Inflammatory macrophage treated with lipopolysaccharide for 4 hours (primary cell): ENCODE measurements at regions not wholly inside any gene's neighbourhood (a gene's known extent, or its start where the extent isn't known, plus 50 kb on each side); places are given as distances from the start of the nearest gene placed in this dataset.

Source experiments
- DNase-seq: peaks from one replicate; pipeline ENCODE4 v3.0.0-alpha.2; 2020

DNA sequence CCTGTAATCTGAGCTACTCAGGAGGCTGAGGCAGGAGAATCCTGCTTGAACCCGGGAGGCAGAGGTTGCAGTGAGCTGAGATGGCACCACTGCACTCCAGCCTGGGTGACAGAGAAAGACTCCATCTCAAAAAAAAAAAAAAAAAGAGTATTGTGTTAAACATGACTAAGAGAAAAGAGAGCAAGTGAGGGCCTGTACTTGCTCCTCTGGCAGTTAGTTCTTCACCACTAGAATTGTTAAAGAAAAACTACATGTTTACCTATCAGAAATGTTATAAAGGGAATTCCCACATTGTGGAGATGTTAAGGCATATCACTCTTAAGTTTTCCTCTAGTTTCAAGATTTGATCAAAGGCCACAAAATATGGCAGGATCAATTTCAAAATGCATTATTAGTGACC lies 75.4 kb upstream of the LRATD1 start:
- DNase-seq: no peak

DNA sequence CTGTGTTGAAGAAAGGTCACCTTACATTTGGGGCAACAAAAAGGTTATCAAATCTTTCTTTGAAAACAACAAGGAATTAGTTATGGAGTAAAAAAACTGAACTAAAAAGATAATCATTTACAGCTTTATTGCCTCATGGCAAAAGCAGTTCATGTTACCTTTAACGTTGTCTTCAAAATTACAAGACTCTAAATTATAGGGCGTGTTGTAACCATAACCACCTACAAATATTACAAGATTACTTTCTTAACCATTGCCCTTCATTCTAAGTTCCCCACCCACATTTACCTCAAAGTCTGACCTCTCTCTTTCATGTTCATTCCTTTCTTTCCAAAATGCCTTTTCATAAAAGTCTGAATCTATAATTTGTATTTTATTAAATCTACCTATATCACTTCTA lies 74.6 kb upstream of the LRATD1 start:
- no peak for DNase-seq

DNA sequence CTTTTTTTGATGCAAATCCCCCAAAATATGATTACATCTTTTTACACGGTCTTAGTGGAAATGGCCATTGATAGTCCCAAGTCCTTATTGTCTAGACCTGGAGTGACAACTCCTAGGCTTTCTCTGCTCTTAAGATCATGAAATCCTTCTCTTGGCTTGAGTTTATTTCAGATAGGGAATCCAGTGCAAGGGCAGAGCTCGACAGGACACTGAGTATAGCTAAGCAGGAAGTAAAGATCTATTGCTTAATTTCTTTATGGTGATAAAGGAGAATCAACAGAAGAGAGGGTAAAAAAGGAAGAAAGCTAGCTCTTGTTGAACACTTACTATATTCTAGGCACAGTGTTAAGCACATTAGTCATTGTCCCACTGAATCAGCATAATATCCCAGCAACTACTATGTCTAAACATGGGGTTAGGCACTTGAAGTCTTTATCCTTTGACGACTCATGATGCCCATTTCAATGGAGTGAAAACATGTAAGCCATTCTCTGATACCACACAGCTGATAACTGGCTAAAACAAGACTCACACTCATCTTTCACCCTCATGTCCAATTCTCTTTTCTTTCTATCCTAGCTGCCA lies 74.1 kb upstream of the LRATD1 start:
- no peak for DNase-seq

DNA sequence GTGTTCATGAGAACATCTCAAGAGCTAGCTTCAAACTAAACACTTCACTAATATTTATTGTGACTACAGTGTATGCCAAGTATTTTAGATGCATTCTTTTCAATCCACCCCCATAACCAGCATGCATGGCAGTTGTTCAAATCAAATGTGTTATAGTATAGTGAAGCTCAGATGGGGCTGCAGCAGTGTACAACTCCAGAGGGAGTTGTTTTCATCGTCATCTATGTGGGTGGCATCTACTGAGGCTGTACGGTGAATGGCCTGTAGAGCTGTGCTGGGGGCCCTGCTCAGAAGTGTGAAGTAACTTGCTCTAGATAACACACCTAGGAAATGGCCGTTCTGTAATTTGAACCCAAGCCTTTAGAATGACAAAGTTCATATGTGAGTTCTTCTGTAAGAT lies 71.8 kb upstream of the LRATD1 start:
- DNase-seq: no peak

DNA sequence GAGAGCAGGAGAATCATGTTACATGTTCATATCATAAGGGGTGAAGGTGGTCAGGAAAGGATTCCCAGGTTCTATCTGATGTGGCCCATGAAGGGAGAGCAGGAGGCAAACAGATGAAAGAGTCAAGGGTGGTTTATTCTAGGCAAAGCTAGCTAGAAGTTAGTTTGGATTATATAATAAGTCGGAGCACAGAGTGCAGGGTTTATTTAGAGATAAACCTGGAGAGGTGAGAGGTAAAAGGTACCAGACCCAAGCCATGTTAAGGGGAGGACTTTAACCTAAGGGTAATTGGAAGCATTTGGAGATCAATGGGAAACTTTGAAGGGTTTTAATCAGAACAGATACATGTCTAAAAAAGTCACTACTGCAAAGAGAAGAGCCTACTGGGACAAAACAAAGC lies 69.2 kb upstream of the LRATD1 start:
- no peak for DNase-seq

DNA sequence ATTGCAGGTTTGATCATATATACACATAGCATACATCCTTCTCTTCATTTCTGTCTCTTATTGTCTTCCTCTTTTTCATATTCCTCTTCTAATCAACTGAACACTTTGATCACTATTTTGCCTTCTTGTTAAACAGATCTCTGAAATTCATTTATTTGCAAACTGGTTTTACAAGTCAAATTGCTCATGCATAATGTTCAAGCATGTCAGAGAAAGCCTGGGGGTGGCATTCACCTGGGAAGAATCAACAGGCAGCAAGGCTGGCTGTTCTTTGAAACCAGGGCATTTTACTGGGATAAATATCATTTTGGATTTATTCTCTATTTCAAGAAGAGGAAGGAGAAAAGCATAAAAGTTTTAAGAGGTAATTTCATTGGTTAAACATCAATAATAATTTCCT lies 66.9 kb upstream of the LRATD1 start:
- no peak for DNase-seq

DNA sequence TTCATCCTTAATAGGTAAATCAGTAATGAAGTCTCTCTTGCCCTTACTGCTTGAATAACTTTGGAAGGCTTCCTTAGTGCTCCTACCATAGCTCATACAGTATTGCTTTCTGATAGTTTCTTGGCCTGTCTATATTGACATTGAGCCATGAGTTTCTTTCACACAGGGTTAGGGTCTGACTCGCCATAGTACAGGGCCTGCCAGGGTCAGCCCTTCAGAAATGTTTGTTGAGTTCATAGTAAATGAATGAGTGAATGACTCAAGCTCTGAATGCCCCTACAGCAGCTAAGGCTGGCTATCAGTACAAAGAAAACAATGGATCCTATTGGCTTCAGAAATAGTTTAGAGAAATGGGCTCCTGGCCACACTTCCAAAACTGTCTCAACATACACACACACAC lies 65.0 kb upstream of the LRATD1 start:
- no peak for DNase-seq

DNA sequence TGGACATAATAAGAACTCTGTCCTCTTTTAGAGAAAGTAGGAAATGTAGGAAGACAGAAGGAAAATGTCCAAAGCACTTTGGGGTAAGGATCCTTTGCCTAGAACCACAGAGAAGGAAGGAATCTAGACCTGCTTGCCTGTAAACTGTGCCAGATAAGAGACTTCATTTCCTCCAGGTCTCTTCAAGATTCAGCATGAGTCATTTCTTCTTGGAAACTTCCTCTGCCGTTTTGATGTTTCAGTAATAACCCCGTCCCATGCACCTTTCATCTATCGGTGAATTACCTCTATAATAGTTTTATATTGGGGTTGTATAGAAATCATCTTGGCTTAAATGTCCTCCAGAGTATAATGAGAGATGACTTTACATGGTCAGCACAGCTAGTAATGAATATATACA lies 63.2 kb upstream of the LRATD1 start:
- DNase-seq: no peak

DNA sequence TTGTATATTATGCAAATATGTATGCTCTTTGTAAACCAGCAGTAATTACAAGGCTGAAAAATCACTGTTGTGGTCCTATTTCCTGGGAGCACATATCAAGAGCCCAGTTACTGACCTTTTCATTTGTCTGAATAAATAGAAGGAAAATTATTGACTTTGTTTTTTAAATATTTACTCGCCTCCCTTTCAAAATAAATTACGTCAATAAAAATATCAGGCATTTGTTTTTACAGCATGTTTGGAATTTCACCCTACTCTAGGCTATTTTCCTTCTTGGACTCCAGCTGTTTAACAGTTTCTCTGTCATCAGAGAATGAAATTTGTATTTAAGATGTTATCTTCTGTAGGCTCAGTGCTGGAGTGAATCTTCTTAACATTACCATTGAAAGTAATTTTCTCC lies 59.9 kb upstream of the LRATD1 start:
- DNase-seq: no peak

DNA sequence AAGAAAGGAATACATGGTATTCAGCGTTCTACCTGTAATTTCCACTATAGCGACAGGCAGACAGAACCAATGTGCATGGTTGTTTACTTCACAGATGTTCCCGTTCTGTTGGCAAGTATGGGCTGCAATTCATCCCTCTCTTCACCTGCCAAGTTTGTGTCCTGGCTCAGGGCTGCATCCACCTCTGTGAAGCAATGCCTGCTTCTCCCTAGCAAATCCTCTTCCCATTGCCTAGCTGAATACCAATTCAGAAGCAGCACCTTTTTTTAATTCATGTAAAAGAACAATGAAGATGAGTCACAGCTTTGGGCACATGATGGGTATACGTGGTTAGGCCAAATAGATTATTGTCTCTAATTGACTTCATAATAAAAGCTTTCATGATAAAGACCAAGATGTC lies 54.7 kb upstream of the LRATD1 start:
- DNase-seq: no peak
